SK-N-SH (cell line): ENCODE measurements at regions not wholly inside any gene's neighbourhood (a gene's known extent, or its start where the extent isn't known, plus 50 kb on each side); places are given as distances from the start of the nearest gene placed in this dataset.

Experiments
- CTCF ChIA-PET: fragments of 300-600, 350-600 bp; formaldehyde crosslinking; extraction: SDS; loops from one replicate; lab custom pipeline; 2021; lab: Yijun Ruan, JAX
- POLR2A ChIA-PET: fragments of 350-600 bp; sonication (Branson Sonifier 250); formaldehyde crosslinking; extraction: SDS; loops from one replicate; lab custom pipeline; 2020; ENCODE audit warnings: antibody characterized with exemption, inconsistent platforms; lab: Yijun Ruan, JAX
- DNase-seq: peaks from one replicate; pipeline ENCODE4 v3.0.0; 2012
- H2AFZ ChIP-seq: fragments of 200-600 bp; sonication (generic); 2 replicates; pipeline ENCODE4 v1.8.1; 2016; ENCODE audit warnings: antibody characterized with exemption, mild to moderate bottlenecking, low read depth
- H3F3A ChIP-seq: fragments of 200-600 bp; sonication (generic); replicated peaks from 2 replicates; pipeline ENCODE3; 2016; ENCODE audit warnings: antibody characterized with exemption, mild to moderate bottlenecking; ENCODE audit not compliant: insufficient read depth
- H3K27ac ChIP-seq, 2 experiments: fragments of 200-500 bp in 1 of 2; fragments of 200-600 bp in 1 of 2; sonication (Bioruptor generic) in 1 of 2; sonication (generic), shearing (Covaris generic) in 1 of 2; 2 replicates each; pipeline versions ENCODE4 v1.5.1 to v1.6.1; 2014 to 2016; ENCODE audit warnings: low read depth in 2 of 2, inconsistent platforms in 1 of 2, low read length in 1 of 2, mild to moderate bottlenecking in 1 of 2, mixed read lengths in 1 of 2
- H3K27me3 ChIP-seq: fragments of 200-600 bp; sonication (generic), shearing (Covaris generic); 2 replicates; pipeline ENCODE4 v1.6.1; 2016; ENCODE audit warnings: mixed run types; ENCODE audit not compliant: insufficient read depth
- H3K36me3 ChIP-seq, 2 experiments: fragments of 200-500 bp in 1 of 2; fragments of 200-600 bp in 1 of 2; sonication (Bioruptor generic) in 1 of 2; sonication (generic) in 1 of 2; replicated peaks in 1 of 2; 2 replicates each; pipeline versions ENCODE3 to v1.5.1; 2014 to 2016; ENCODE audit warnings: low read length in 1 of 2, mild to moderate bottlenecking in 1 of 2; ENCODE audit not compliant: insufficient read depth in 2 of 2, control insufficient read depth in 1 of 2
- H3K4me1 ChIP-seq, 2 experiments: fragments of 200-500 bp in 1 of 2; fragments of 200-600 bp in 1 of 2; sonication (Bioruptor generic) in 1 of 2; sonication (generic), shearing (Covaris generic) in 1 of 2; 2 replicates each; pipeline versions ENCODE4 v1.5.1 to v1.6.1; 2014 to 2016; ENCODE audit warnings: low read depth in 1 of 2, low read length in 1 of 2, mixed run types in 1 of 2; ENCODE audit not compliant: insufficient read depth in 2 of 2, control insufficient read depth in 1 of 2
- H3K4me2 ChIP-seq: fragments of 200-600 bp; sonication (generic), shearing (Covaris generic); 2 replicates; pipeline ENCODE4 v1.6.1; 2017; ENCODE audit warnings: mixed run types
- H3K4me3 ChIP-seq, 2 experiments: fragments of 200-500 bp in 1 of 2; fragments of 200-600 bp in 1 of 2; sonication (Bioruptor generic) in 1 of 2; sonication (generic), shearing (Covaris generic) in 1 of 2; 2 replicates each; pipeline versions ENCODE4 v1.5.1 to v1.8.1; 2014 to 2016; ENCODE audit warnings: low read depth in 2 of 2, inconsistent platforms in 1 of 2, low read length in 1 of 2, mild to moderate bottlenecking in 1 of 2, mixed read lengths in 1 of 2, moderate library complexity in 1 of 2
- H3K79me2 ChIP-seq: fragments of 200-600 bp; sonication (generic); 2 replicates; pipeline ENCODE4 v1.8.1; 2017; ENCODE audit warnings: mild to moderate bottlenecking; ENCODE audit not compliant: insufficient read depth
- H3K9ac ChIP-seq: fragments of 200-600 bp; sonication (generic); 2 replicates; pipeline ENCODE4 v1.6.1; 2017; ENCODE audit warnings: mixed run types
- H3K9me2 ChIP-seq: fragments of 200-600 bp; sonication (generic); 2 replicates; pipeline ENCODE4 v1.6.1; 2017; ENCODE audit warnings: mixed run types
- H3K9me3 ChIP-seq: fragments of 200-600 bp; sonication (generic); 2 replicates; pipeline ENCODE4 v1.6.1; 2017; ENCODE audit warnings: mixed run types, mild to moderate bottlenecking, moderate library complexity
- H4K20me1 ChIP-seq: fragments of 200-600 bp; sonication (generic); 2 replicates; pipeline ENCODE4 v1.6.1; 2017; ENCODE audit warnings: mild to moderate bottlenecking, mixed run types; ENCODE audit not compliant: insufficient read depth
- EP300 ChIP-seq, 2 experiments: IDR thresholded peaks; 2 replicates each; pipeline versions ENCODE4 v1.4.0 to v1.6.1; 2012; ENCODE audit warnings: borderline replicate concordance in 1 of 2, low read depth in 1 of 2, low read length in 1 of 2
- EZH2phosphoT487 ChIP-seq: fragments of 200-600 bp; sonication (generic); IDR thresholded peaks from 2 replicates; pipeline ENCODE4 v1.6.1; 2017; ENCODE audit warnings: low read depth, mixed run types, mild to moderate bottlenecking, antibody characterized with exemption, moderate library complexity, borderline replicate concordance
- FOSL2 ChIP-seq: IDR thresholded peaks from 2 replicates; pipeline ENCODE4 v1.4.0; 2012; ENCODE audit warnings: low read depth, mild to moderate bottlenecking, moderate library complexity, borderline replicate concordance
- FOXM1 ChIP-seq: IDR thresholded peaks from 2 replicates; pipeline ENCODE4 v1.4.0; 2012; ENCODE audit warnings: low read depth, mild to moderate bottlenecking
- JUND ChIP-seq: IDR thresholded peaks from 2 replicates; pipeline ENCODE4 v1.4.0; 2012
- MXI1 ChIP-seq: IDR thresholded peaks from 2 replicates; pipeline ENCODE4 v1.6.1; 2012; ENCODE audit warnings: mild to moderate bottlenecking, low read depth, low read length, improper control_type of control experiment
- NFIC ChIP-seq: IDR thresholded peaks from 2 replicates; pipeline ENCODE4 v1.4.0; 2012; ENCODE audit warnings: borderline replicate concordance
- PBX3 ChIP-seq: IDR thresholded peaks from 2 replicates; pipeline ENCODE4; 2012
- POLR2AphosphoS5 ChIP-seq: IDR thresholded peaks from 2 replicates; pipeline ENCODE4 v1.6.1; 2012; ENCODE audit warnings: low read depth, low read length
- RAD21 ChIP-seq: IDR thresholded peaks from 2 replicates; pipeline ENCODE4 v1.6.1; 2012; ENCODE audit warnings: mild to moderate bottlenecking, low read length
- RCOR1 ChIP-seq: fragments of 150-350 bp; IDR thresholded peaks from 2 replicates; pipeline ENCODE4 v1.6.1; 2017; ENCODE audit warnings: antibody characterized with exemption, low read length
- RFX5 ChIP-seq: IDR thresholded peaks from 2 replicates; pipeline ENCODE4 v1.6.1; 2012; ENCODE audit warnings: mild to moderate bottlenecking, improper control_type of control experiment, low read length
- TAF1 ChIP-seq: IDR thresholded peaks from 2 replicates; pipeline ENCODE4 v1.6.1; 2012; ENCODE audit warnings: low read depth, mild to moderate bottlenecking, low read length, moderate library complexity, borderline replicate concordance
- TCF12 ChIP-seq: IDR thresholded peaks from 2 replicates; pipeline ENCODE4 v1.4.0; 2012
- USF1 ChIP-seq: IDR thresholded peaks from 2 replicates; pipeline ENCODE4 v1.4.0; 2012; ENCODE audit warnings: low read depth, borderline replicate concordance
- YY1 ChIP-seq: IDR thresholded peaks from 2 replicates; pipeline ENCODE4 v1.4.0; 2012; ENCODE audit warnings: low read depth, mild to moderate bottlenecking
- WGBS: methylation state at CpG from one replicate; pipeline ENCODE4 v1.1.6; 2017; ENCODE audit warnings: low lambda C conversion rate; 5-methylcytosine and 5-hydroxymethylcytosine counted together
- TF ChIP-seq, protein P1 (sequence below): fragments of 150-350 bp; IDR thresholded peaks from 2 replicates; pipeline ENCODE4 v1.6.1; 2017; ENCODE audit warnings: antibody characterized with exemption, low read length, low read depth, borderline replicate concordance
- TF ChIP-seq, protein P2 (sequence below): fragments of 200-600 bp; sonication (generic); IDR thresholded peaks from 2 replicates; pipeline ENCODE4 v1.6.1; 2017; ENCODE audit warnings: antibody characterized with exemption, mild to moderate bottlenecking, moderate library complexity
- TF ChIP-seq, protein P3 (sequence below): fragments of 150-350 bp; IDR thresholded peaks from 2 replicates; pipeline ENCODE4 v1.6.1; 2016; ENCODE audit warnings: mild to moderate bottlenecking, low read depth, low read length
- TF ChIP-seq, protein P4 (sequence below): IDR thresholded peaks from 2 replicates; pipeline ENCODE4 v1.4.0; 2012; ENCODE audit warnings: low read depth

DNA sequence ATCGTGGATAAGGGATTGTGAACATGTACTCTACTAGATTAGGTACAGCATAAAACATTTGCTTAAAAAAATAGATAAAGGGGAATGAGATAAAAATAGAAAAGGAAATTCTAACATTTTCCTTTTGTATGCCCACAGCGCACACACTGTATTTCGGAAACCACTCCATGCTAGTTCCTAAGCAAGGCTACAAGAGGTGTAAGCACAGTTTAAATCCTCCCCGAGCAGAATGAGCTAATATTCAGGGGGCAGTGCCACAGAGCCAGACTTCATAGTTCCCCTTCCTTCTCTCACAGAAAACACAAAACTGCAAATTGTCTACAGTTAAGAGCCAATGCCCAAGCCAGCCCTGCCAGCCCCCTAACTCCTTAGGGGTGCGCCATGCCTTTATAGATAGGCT lies 159.4 kb downstream of the ZNF281 start (continued):
- TF ChIP-seq, protein P1, sequence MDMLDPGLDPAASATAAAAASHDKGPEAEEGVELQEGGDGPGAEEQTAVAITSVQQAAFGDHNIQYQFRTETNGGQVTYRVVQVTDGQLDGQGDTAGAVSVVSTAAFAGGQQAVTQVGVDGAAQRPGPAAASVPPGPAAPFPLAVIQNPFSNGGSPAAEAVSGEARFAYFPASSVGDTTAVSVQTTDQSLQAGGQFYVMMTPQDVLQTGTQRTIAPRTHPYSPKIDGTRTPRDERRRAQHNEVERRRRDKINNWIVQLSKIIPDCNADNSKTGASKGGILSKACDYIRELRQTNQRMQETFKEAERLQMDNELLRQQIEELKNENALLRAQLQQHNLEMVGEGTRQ, result no peak
- no peak for TF ChIP-seq MXI1
- TF ChIP-seq PBX3, result no peak
- TF ChIP-seq TCF12, result no peak
- no peak for TF ChIP-seq EZH2phosphoT487
- TF ChIP-seq TAF1, result no peak
- no peak for TF ChIP-seq YY1

DNA sequence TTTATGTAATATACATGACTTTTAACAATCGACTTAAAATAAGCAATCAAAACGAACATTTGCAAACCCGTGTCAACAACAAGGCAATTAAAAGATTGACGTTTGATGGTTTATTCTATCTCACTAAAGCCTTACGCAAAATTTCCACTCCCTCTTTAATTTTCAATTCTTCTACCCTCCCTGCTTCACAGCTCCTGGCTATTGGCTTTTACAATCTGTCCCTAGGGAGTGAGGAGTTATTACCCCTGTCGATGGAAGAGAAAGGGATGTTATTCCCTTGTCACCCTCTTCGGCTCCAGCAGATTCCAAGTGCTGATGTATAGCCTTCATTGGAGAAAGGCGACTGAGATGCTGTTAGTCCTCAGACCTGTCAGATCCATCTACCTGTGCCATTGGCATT lies 161.3 kb downstream of the ZNF281 start:
- no peak overlapping the region for H3K4me3 ChIP-seq
- H3K9me3 ChIP-seq, result no peaks in the 10 kb centered on the region
- no peaks in the 10 kb centered on the region for H3F3A ChIP-seq
- H2AFZ ChIP-seq, result no peak overlapping the region
- H3K27ac ChIP-seq, result no peak overlapping the region
- H3K9me2 ChIP-seq, result no peaks in the 10 kb centered on the region
- no peak overlapping the region for H3K9ac ChIP-seq
- peaks cover 0 to 6% of the 10 kb centered on the region in 2 experiments for H3K36me3 ChIP-seq
- CTCF ChIA-PET, result no interaction called here
- H3K79me2 ChIP-seq, result no peaks in the 10 kb centered on the region
- H4K20me1 ChIP-seq, result no peaks in the 10 kb centered on the region
- WGBS, result 79% methylated on average over 8 of the region's 8 CpGs
- POLR2A ChIA-PET, result no interaction called here
- TF ChIP-seq YY1 (no peak), POLR2AphosphoS5 (no peak), USF1 (no peak), RAD21 (no peak), JUND (no peak), RFX5 (no peak), TAF1 (no peak), RCOR1 (no peak)
- TF ChIP-seq, all 33 proteins: peak for 0
- H3K4me2 ChIP-seq, result no peak overlapping the region
- no peaks in the 10 kb centered on the region for H3K27me3 ChIP-seq
- no peaks in the 10 kb centered on the region for H3K4me1 ChIP-seq
- no peak for DNase-seq

DNA sequence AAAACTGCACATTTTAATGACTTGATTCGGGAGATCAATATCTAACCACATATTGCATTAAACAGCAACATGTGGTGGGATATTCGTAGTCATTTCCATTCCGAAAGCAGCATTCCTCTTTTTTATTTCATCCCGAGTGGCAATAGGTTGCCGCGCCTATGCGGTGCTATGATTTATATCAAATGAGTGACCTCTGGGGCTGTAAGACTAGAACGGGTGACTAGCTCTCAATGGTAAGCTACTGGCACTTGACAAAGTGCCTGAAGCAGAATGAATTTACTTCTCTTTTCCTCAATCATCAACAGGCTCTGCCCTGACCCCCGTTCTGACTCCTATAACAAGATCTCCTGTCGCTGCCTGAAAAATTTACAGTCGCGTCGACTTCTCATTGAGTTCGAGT lies 162.3 kb downstream of the ZNF281 start:
- peaks cover 0 to 6% of the 10 kb centered on the region in 2 experiments for H3K36me3 ChIP-seq
- H3K27ac ChIP-seq, result no peak overlapping the region
- DNase-seq, result no peak
- ChIA-PET POLR2A (no interaction called here), CTCF (no interaction called here)
- H3K27me3 ChIP-seq, result no peaks in the 10 kb centered on the region
- no peaks in the 10 kb centered on the region for H3F3A ChIP-seq
- H3K9ac ChIP-seq, result no peak overlapping the region
- no peaks in the 10 kb centered on the region; a peak in 1 of 4 replicates for H3K4me1 ChIP-seq
- no peaks in the 10 kb centered on the region for H3K79me2 ChIP-seq
- H3K4me2 ChIP-seq, result no peak overlapping the region
- H3K9me3 ChIP-seq, result no peaks in the 10 kb centered on the region
- H4K20me1 ChIP-seq, result no peaks in the 10 kb centered on the region
- no peak overlapping the region for H3K4me3 ChIP-seq
- H2AFZ ChIP-seq, result no peak overlapping the region
- 61% methylated on average over 14 of the region's 14 CpGs for WGBS
- no peaks in the 10 kb centered on the region for H3K9me2 ChIP-seq
- TF ChIP-seq YY1 (no peak), POLR2AphosphoS5 (no peak), FOSL2 (no peak), RCOR1 (no peak), TAF1 (no peak), NFIC (no peak), FOXM1 (no peak), JUND (no peak), EP300 (IDR thresholded peaks at IDR 0.05; ENCODE audit: borderline replicate concordance in 1 of 2, low read depth in 1 of 2, low read length in 1 of 2) (no peak), EZH2phosphoT487 (no peak)
- TF ChIP-seq, protein P2, sequence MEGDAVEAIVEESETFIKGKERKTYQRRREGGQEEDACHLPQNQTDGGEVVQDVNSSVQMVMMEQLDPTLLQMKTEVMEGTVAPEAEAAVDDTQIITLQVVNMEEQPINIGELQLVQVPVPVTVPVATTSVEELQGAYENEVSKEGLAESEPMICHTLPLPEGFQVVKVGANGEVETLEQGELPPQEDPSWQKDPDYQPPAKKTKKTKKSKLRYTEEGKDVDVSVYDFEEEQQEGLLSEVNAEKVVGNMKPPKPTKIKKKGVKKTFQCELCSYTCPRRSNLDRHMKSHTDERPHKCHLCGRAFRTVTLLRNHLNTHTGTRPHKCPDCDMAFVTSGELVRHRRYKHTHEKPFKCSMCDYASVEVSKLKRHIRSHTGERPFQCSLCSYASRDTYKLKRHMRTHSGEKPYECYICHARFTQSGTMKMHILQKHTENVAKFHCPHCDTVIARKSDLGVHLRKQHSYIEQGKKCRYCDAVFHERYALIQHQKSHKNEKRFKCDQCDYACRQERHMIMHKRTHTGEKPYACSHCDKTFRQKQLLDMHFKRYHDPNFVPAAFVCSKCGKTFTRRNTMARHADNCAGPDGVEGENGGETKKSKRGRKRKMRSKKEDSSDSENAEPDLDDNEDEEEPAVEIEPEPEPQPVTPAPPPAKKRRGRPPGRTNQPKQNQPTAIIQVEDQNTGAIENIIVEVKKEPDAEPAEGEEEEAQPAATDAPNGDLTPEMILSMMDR, result no peak
- TF ChIP-seq, protein P3, sequence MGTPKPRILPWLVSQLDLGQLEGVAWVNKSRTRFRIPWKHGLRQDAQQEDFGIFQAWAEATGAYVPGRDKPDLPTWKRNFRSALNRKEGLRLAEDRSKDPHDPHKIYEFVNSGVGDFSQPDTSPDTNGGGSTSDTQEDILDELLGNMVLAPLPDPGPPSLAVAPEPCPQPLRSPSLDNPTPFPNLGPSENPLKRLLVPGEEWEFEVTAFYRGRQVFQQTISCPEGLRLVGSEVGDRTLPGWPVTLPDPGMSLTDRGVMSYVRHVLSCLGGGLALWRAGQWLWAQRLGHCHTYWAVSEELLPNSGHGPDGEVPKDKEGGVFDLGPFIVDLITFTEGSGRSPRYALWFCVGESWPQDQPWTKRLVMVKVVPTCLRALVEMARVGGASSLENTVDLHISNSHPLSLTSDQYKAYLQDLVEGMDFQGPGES, result no peak
- TF ChIP-seq, protein P1, result no peak
- TF ChIP-seq, protein P4, sequence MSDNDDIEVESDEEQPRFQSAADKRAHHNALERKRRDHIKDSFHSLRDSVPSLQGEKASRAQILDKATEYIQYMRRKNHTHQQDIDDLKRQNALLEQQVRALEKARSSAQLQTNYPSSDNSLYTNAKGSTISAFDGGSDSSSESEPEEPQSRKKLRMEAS, result no peak
